Peyer's patch (tissue), 4 donors: ENCODE measurements at regions not wholly inside any gene's neighbourhood (a gene's known extent, or its start where the extent isn't known, plus 50 kb on each side); places are given as distances from the start of the nearest gene placed in this dataset.

Experiments used
- POLR2A ChIP-seq, 2 donors: fragments of 450-650 bp; IDR thresholded peaks; one replicate each; pipeline ENCODE4 v1.5.1; 2017; ENCODE audit warnings: antibody characterized with exemption in 2 of 2, mild to moderate bottlenecking in 2 of 2, moderate library complexity in 2 of 2
- TF ChIP-seq, protein P1 (sequence below), 6 experiments: fragments of 450-650 bp in 4 of 6; fragments of 200-600 bp in 2 of 6; sonication (generic) in 1 of 6; IDR thresholded peaks; one replicate each; pipeline ENCODE4 v1.5.1; 2017 to 2019; ENCODE audit warnings: antibody characterized with exemption in 6 of 6, mild to moderate bottlenecking in 3 of 6, moderate library complexity in 1 of 6

DNA sequence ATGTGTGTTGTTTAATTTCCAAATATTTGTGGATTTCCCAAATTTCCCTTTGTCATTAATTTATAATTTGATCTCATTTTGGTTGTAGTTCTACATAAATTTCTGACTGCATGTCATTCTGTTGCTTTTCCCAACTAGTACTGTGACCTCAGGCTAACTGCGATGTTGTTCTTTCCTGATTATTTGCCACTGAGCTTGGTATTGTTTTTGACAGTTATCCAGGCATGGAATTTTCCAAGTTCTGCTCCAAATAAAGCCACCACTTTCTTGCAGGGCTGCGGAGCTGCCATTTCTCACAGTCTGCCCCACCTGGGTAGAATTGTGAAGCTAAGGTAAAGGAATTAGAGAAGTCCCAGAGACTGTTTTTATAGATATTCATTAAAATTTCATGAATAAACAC is 328.8 kb downstream of the ZNF674 start:
- TF ChIP-seq, protein P1, sequence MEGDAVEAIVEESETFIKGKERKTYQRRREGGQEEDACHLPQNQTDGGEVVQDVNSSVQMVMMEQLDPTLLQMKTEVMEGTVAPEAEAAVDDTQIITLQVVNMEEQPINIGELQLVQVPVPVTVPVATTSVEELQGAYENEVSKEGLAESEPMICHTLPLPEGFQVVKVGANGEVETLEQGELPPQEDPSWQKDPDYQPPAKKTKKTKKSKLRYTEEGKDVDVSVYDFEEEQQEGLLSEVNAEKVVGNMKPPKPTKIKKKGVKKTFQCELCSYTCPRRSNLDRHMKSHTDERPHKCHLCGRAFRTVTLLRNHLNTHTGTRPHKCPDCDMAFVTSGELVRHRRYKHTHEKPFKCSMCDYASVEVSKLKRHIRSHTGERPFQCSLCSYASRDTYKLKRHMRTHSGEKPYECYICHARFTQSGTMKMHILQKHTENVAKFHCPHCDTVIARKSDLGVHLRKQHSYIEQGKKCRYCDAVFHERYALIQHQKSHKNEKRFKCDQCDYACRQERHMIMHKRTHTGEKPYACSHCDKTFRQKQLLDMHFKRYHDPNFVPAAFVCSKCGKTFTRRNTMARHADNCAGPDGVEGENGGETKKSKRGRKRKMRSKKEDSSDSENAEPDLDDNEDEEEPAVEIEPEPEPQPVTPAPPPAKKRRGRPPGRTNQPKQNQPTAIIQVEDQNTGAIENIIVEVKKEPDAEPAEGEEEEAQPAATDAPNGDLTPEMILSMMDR (IDR thresholded peaks at IDR 0.05): no peak
- no peak for TF ChIP-seq POLR2A (IDR thresholded peaks at IDR 0.05)
